ENCODE measurements at regions not wholly inside any gene's neighbourhood (a gene's known extent, or its start where the extent isn't known, plus 50 kb on each side); places are given as distances from the start of the nearest gene placed in this dataset.

- Histone ChIP-seq H3K9ac (ENCODE audit: low read length in 3 of 3) (no peak overlapping the region), H3K4me1 (ENCODE audit: control insufficient read depth in 2 of 3, insufficient read depth in 2 of 3, low read depth in 1 of 3, low read length in 3 of 3) (peaks cover 0 to 8% (median 5%) of the 10 kb centered on the region in 3 donors), H3K4me3 (ENCODE audit: low read length in 3 of 3) (no peak overlapping the region), H3K36me3 (ENCODE audit: control insufficient read depth in 2 of 3, insufficient read depth in 3 of 3, low read length in 3 of 3) (no peaks in the 10 kb centered on the region), H3K27me3 (ENCODE audit: control insufficient read depth, insufficient read depth, low read length) (no peaks in the 10 kb centered on the region), H3K27ac (ENCODE audit: low read depth in 2 of 2, low read length in 2 of 2) (no peak overlapping the region), H3K9me3 (ENCODE audit: control insufficient read depth in 2 of 3, insufficient read depth in 1 of 3, low read length in 3 of 3) (no peaks in the 10 kb centered on the region)
- intact Hi-C loops (cut with DNase I), result no loop called here
- no peak for TF ChIP-seq CTCF (IDR thresholded peaks at IDR 0.05; ENCODE audit: borderline replicate concordance, extremely low read depth, insufficient read depth)
- no peak for FAIRE-seq
- peak in 1 of 5 donors; percentile 3 for DNase-seq
Observed at GRCh38 chr20:53785320-53785719, 191.7 kb upstream of the ZNF217 start.

- no peaks in the 10 kb centered on the region for H3K27me3 ChIP-seq (ENCODE audit: control insufficient read depth, insufficient read depth, low read length)
- FAIRE-seq, result no peak
- intact Hi-C loops (cut with DNase I), result no loop called here
Observed at GRCh38 chr20:53783768-53784167, 190.1 kb upstream of the ZNF217 start.

GRCh38 chr20:53782612-53783246 lies 189.1 kb upstream of the ZNF217 start:
- TF ChIP-seq CTCF (IDR thresholded peaks at IDR 0.05; ENCODE audit: borderline replicate concordance, extremely low read depth, insufficient read depth), result no peak
- H3K9ac ChIP-seq (ENCODE audit: low read length in 3 of 3), result no peak overlapping the region

More at GRCh38 chr20:53783768-53784167, 190.1 kb upstream of the ZNF217 start:
- Histone ChIP-seq H3K4me3 (ENCODE audit: low read length in 3 of 3) (no peak overlapping the region), H3K27ac (ENCODE audit: low read depth in 2 of 2, low read length in 2 of 2) (no peak overlapping the region), H3K4me1 (ENCODE audit: control insufficient read depth in 2 of 3, insufficient read depth in 2 of 3, low read depth in 1 of 3, low read length in 3 of 3) (peaks cover 0 to 8% (median 5%) of the 10 kb centered on the region in 3 donors), H3K9me3 (ENCODE audit: control insufficient read depth in 2 of 3, insufficient read depth in 1 of 3, low read length in 3 of 3) (no peaks in the 10 kb centered on the region), H3K9ac (ENCODE audit: low read length in 3 of 3) (no peak overlapping the region), H3K36me3 (ENCODE audit: control insufficient read depth in 2 of 3, insufficient read depth in 3 of 3, low read length in 3 of 3) (no peaks in the 10 kb centered on the region)
- no peak for DNase-seq
- no peak for TF ChIP-seq CTCF (IDR thresholded peaks at IDR 0.05; ENCODE audit: borderline replicate concordance, extremely low read depth, insufficient read depth)

GRCh38 chr20:53779822-53780221 lies 186.2 kb upstream of the ZNF217 start:
- DNase-seq, result no peak
- H3K4me1 ChIP-seq (ENCODE audit: control insufficient read depth in 2 of 3, insufficient read depth in 2 of 3, low read depth in 1 of 3, low read length in 3 of 3), result no peaks in the 10 kb centered on the region
- H3K9me3 ChIP-seq (ENCODE audit: control insufficient read depth in 2 of 3, insufficient read depth in 1 of 3, low read length in 3 of 3), result no peaks in the 10 kb centered on the region
- no peak for TF ChIP-seq CTCF (IDR thresholded peaks at IDR 0.05; ENCODE audit: borderline replicate concordance, extremely low read depth, insufficient read depth)
- H3K36me3 ChIP-seq (ENCODE audit: control insufficient read depth in 2 of 3, insufficient read depth in 3 of 3, low read length in 3 of 3), result no peaks in the 10 kb centered on the region
- H3K27ac ChIP-seq (ENCODE audit: low read depth in 2 of 2, low read length in 2 of 2), result no peak overlapping the region
- H3K9ac ChIP-seq (ENCODE audit: low read length in 3 of 3), result no peak overlapping the region
- H3K4me3 ChIP-seq (ENCODE audit: low read length in 3 of 3), result no peak overlapping the region
- intact Hi-C loops (cut with DNase I), result no loop called here
- no peaks in the 10 kb centered on the region for H3K27me3 ChIP-seq (ENCODE audit: control insufficient read depth, insufficient read depth, low read length)
- no peak for FAIRE-seq

More at GRCh38 chr20:53782612-53783246, 189.1 kb upstream of the ZNF217 start:
- Histone ChIP-seq H3K4me1 (ENCODE audit: control insufficient read depth in 2 of 3, insufficient read depth in 2 of 3, low read depth in 1 of 3, low read length in 3 of 3) (peaks cover 0 to 8% (median 5%) of the 10 kb centered on the region in 3 donors), H3K4me3 (ENCODE audit: low read length in 3 of 3) (no peak overlapping the region), H3K9me3 (ENCODE audit: control insufficient read depth in 2 of 3, insufficient read depth in 1 of 3, low read length in 3 of 3) (no peaks in the 10 kb centered on the region), H3K27ac (ENCODE audit: low read depth in 2 of 2, low read length in 2 of 2) (no peak overlapping the region), H3K36me3 (ENCODE audit: control insufficient read depth in 2 of 3, insufficient read depth in 3 of 3, low read length in 3 of 3) (no peaks in the 10 kb centered on the region), H3K27me3 (ENCODE audit: control insufficient read depth, insufficient read depth, low read length) (no peaks in the 10 kb centered on the region)
- FAIRE-seq, result no peak
- intact Hi-C loops (cut with DNase I), result no loop called here
- DNase-seq, result no peak

Data from kidney (tissue), 13 donors.